ENCODE measurements at regions not wholly inside any gene's neighbourhood (a gene's known extent, or its start where the extent isn't known, plus 50 kb on each side); places are given as distances from the start of the nearest gene placed in this dataset.

- no peak for TF ChIP-seq PKNOX1 (IDR thresholded peaks at IDR 0.05)
Measured at GRCh38 chr5:117486261-117486660, 911.6 kb upstream of the SEMA6A start (continued).

GRCh38 chr5:117475919-117476318 is 901.3 kb upstream of the SEMA6A start:
- FAIRE-seq (no peak), ATAC-seq (no peak), DNase-seq (ENCODE audit: low read depth, low spot score) (no peak)
- no peaks in the 10 kb centered on the region for H3K9me3 ChIP-seq (replicated peaks; ENCODE audit: control insufficient read depth, insufficient read depth, low read length)
- ChIA-PET SMC1A (ENCODE audit: uncharacterized antibody, unreplicated experiment) (no interaction called here), POLR2A (no interaction called here), RAD21 (ENCODE audit: unreplicated experiment) (no interaction called here), CTCF (interaction anchor here (1.5 kb wide), 1 partner anchor 21 kb away, joined by 4 read pairs; no protein-coding TSS in a partner anchor)
- no peaks in the 10 kb centered on the region for H4K20me1 ChIP-seq (ENCODE audit: control insufficient read depth, insufficient read depth)
- 21% methylated on average over 2 of the region's 2 CpGs for WGBS (ENCODE audit: insufficient coverage, insufficient replicate concordance, low lambda C conversion rate, missing lambda C conversion rate)
- no peak overlapping the region for H3K27ac ChIP-seq (ENCODE audit: control insufficient read depth, insufficient read depth)
- in situ Hi-C loops (cut with MboI) (no loop called here), intact Hi-C loops (cut with micrococcal nuclease; ENCODE audit: unreplicated experiment) (no loop called here)
- no peaks in the 10 kb centered on the region for H3K36me3 ChIP-seq (ENCODE audit: control insufficient read depth in 2 of 2, insufficient read depth in 2 of 2, low read length in 1 of 2)
- no peak overlapping the region for H3K9ac ChIP-seq (ENCODE audit: control insufficient read depth, insufficient read depth, low read length)
- no peak overlapping the region for H3K4me2 ChIP-seq (ENCODE audit: control insufficient read depth, insufficient read depth)
- TF ChIP-seq BCL3 (IDR thresholded peaks at IDR 0.05; ENCODE audit: borderline replicate concordance, insufficient read depth, low read depth, low read length, poor library complexity, severe bottlenecking) (no peak), CBX3 (IDR thresholded peaks at IDR 0.05; ENCODE audit: borderline replicate concordance, low read depth) (no peak), RB1 (IDR thresholded peaks at IDR 0.05; ENCODE audit: borderline replicate concordance) (no peak), CHD4 (IDR thresholded peaks at IDR 0.05) (no peak), EGR1 (IDR thresholded peaks at IDR 0.05; ENCODE audit: borderline replicate concordance in 1 of 2, low read depth in 2 of 2, low read length in 2 of 2) (no peak), NR2C1 (IDR thresholded peaks at IDR 0.05) (0 out of 2 replicates have a peak, but pooled peaks have one; percentile 10), TCF3 (IDR thresholded peaks at IDR 0.05; ENCODE audit: borderline replicate concordance, insufficient read depth, low read depth, low read length) (no peak)
- H2AFZ ChIP-seq (ENCODE audit: control insufficient read depth, low read depth, low read length), result no peak overlapping the region
- BruUV-seq (replicated peaks), result no TSS peak
- H3K27me3 ChIP-seq (replicated peaks in 1 of 2; ENCODE audit: control insufficient read depth in 2 of 2, insufficient read depth in 2 of 2, low read length in 1 of 2), result no peaks in the 10 kb centered on the region
- no peaks in the 10 kb centered on the region for H3K79me2 ChIP-seq (ENCODE audit: control insufficient read depth, insufficient read depth, low read length)
- no peaks in the 10 kb centered on the region for H3K4me1 ChIP-seq (ENCODE audit: control insufficient read depth, insufficient read depth, low read length)
- H3K4me3 ChIP-seq, result no peak overlapping the region

Measured in GM12878 (cell line).